A549 (cell line): ENCODE measurements at regions not wholly inside any gene's neighbourhood (a gene's known extent, or its start where the extent isn't known, plus 50 kb on each side); places are given as distances from the start of the nearest gene placed in this dataset.

ENCODE experiments used
- BHLHE40 ChIP-seq: IDR thresholded peaks from 2 replicates; pipeline ENCODE4 v1.6.1; 2012; ENCODE audit warnings: low read depth, low read length, inconsistent platforms
- CBX8 ChIP-seq: fragments of 200-600 bp; sonication (generic); IDR thresholded peaks from 2 replicates; pipeline ENCODE4 v1.6.1; 2016
- CEBPB ChIP-seq, 2 experiments: fragments of >200 bp in 1 of 2; sonication (Bioruptor Twin) in 1 of 2; formaldehyde crosslinking in 1 of 2; IDR thresholded peaks; 2 replicates each; pipeline ENCODE4 v1.6.1; 2012 to 2016
- CHD2 ChIP-seq: fragments of 150-350 bp; IDR thresholded peaks from 2 replicates; pipeline ENCODE4 v1.6.1; 2014; ENCODE audit warnings: low read length; ENCODE audit not compliant: partially characterized antibody
- CHD4 ChIP-seq: fragments of 200-600 bp; sonication (generic); IDR thresholded peaks from 2 replicates; pipeline ENCODE4 v1.6.1; 2016; ENCODE audit warnings: antibody characterized with exemption, mild to moderate bottlenecking, borderline replicate concordance
- EHF ChIP-seq: fragments of 250-450 bp; sonication (Bioruptor Pico); IDR thresholded peaks from 2 replicates; pipeline ENCODE4 v1.5.0; 2020; ENCODE audit warnings: mild to moderate bottlenecking
- EHMT2 ChIP-seq: fragments of 200-600 bp; sonication (generic); IDR thresholded peaks from 2 replicates; pipeline ENCODE4 v1.6.1; 2016; ENCODE audit warnings: antibody characterized with exemption, low read depth, mild to moderate bottlenecking, moderate library complexity
- EP300 ChIP-seq, 2 experiments: fragments of >200 bp; sonication (Bioruptor Twin); formaldehyde crosslinking; IDR thresholded peaks; 2 replicates in 1 of 2; 3 replicates in 1 of 2; pipeline ENCODE4 v1.6.1; 2016 to 2017
- FOSB ChIP-seq: fragments of 250-450 bp; sonication (Bioruptor Pico); IDR thresholded peaks from 2 replicates; pipeline ENCODE4 v1.5.0; 2020; ENCODE audit warnings: mild to moderate bottlenecking, moderate library complexity
- FOSL2 ChIP-seq, 2 experiments: fragments of 450-650 bp in 1 of 2; fragments of >200 bp in 1 of 2; sonication (Bioruptor Twin) in 1 of 2; formaldehyde crosslinking; IDR thresholded peaks; 2 replicates each; pipeline versions ENCODE4 v1.5.0 to v1.6.1; 2016 to 2020; ENCODE audit warnings: mild to moderate bottlenecking in 1 of 2, moderate library complexity in 1 of 2
- FOXS1 ChIP-seq: fragments of 250-450 bp; sonication (Bioruptor Pico); IDR thresholded peaks from 2 replicates; pipeline ENCODE4 v1.5.0; 2020; ENCODE audit warnings: mild to moderate bottlenecking, moderate library complexity
- GATA3 ChIP-seq: IDR thresholded peaks from 2 replicates; pipeline ENCODE4 v1.6.1; 2012; ENCODE audit warnings: borderline replicate concordance
- HEYL ChIP-seq: fragments of 250-450 bp; sonication (Bioruptor Pico); IDR thresholded peaks from 2 replicates; pipeline ENCODE4 v1.8.0; 2021; ENCODE audit warnings: mild to moderate bottlenecking, moderate library complexity
- HOXA7 ChIP-seq: fragments of 250-450 bp; sonication (Bioruptor Pico); IDR thresholded peaks from 2 replicates; pipeline ENCODE4 v1.5.0; 2020; ENCODE audit warnings: mild to moderate bottlenecking, moderate library complexity
- HOXB13 ChIP-seq: fragments of 250-450 bp; sonication (Bioruptor Pico); IDR thresholded peaks from 2 replicates; pipeline ENCODE4 v1.5.0; 2020; ENCODE audit warnings: low read depth, mild to moderate bottlenecking, moderate library complexity
- HOXB5 ChIP-seq: fragments of 250-450 bp; sonication (Bioruptor Pico); IDR thresholded peaks from 2 replicates; pipeline ENCODE4 v1.5.0; 2020; ENCODE audit warnings: mild to moderate bottlenecking, moderate library complexity
- JUN ChIP-seq, 2 experiments: fragments of >200 bp; sonication (Bioruptor Twin); formaldehyde crosslinking; IDR thresholded peaks; 2 replicates in 1 of 2; 3 replicates in 1 of 2; pipeline ENCODE4 v1.6.1; 2016 to 2017
- JUNB ChIP-seq: fragments of >200 bp; sonication (Bioruptor Twin); formaldehyde crosslinking; IDR thresholded peaks from 2 replicates; pipeline ENCODE4 v1.6.1; 2016
- KDM1A ChIP-seq: fragments of 200-600 bp; sonication (generic); IDR thresholded peaks from 2 replicates; pipeline ENCODE4 v1.6.1; 2016; ENCODE audit warnings: low read depth, mild to moderate bottlenecking
- KDM5A ChIP-seq: fragments of 200-600 bp; sonication (generic); IDR thresholded peaks from 2 replicates; pipeline ENCODE4 v1.6.1; 2016; ENCODE audit warnings: antibody characterized with exemption, mild to moderate bottlenecking
- MAZ ChIP-seq: fragments of 150-350 bp; IDR thresholded peaks from 2 replicates; pipeline ENCODE4 v1.6.1; 2014; ENCODE audit warnings: antibody characterized with exemption, low read depth, low read length, borderline replicate concordance
- NFE2L2 ChIP-seq: fragments of 150-350 bp; conservative IDR thresholded peaks from 2 replicates; pipeline ENCODE4 v1.6.1; 2014; ENCODE audit warnings: low read length
- NPAS2 ChIP-seq: fragments of 250-450 bp; sonication (Bioruptor Pico); IDR thresholded peaks from 2 replicates; pipeline ENCODE4 v1.8.0; 2022; ENCODE audit warnings: mild to moderate bottlenecking, moderate library complexity, borderline replicate concordance
- NR3C1 ChIP-seq: fragments of >200 bp; sonication (Bioruptor Twin); formaldehyde crosslinking; IDR thresholded peaks from 3 replicates; pipeline ENCODE4 v1.6.1; 2017
- PHF8 ChIP-seq: fragments of 200-600 bp; sonication (generic); IDR thresholded peaks from 2 replicates; pipeline ENCODE4 v1.6.1; 2016; ENCODE audit warnings: low read depth, mild to moderate bottlenecking, antibody characterized with exemption, moderate library complexity, borderline replicate concordance
- RAD21 ChIP-seq, 2 experiments: fragments of >200 bp in 1 of 2; sonication (Bioruptor Twin) in 1 of 2; formaldehyde crosslinking in 1 of 2; IDR thresholded peaks in 1 of 2; conservative IDR thresholded peaks in 1 of 2; 2 replicates in 1 of 2; 3 replicates in 1 of 2; pipeline ENCODE4 v1.6.1; 2012 to 2018; ENCODE audit warnings: inconsistent platforms in 1 of 2
- ZNF302 ChIP-seq: fragments of 250-450 bp; sonication (Bioruptor Pico); IDR thresholded peaks from 2 replicates; pipeline ENCODE4 v1.9.0; 2021; ENCODE audit warnings: inconsistent platforms, mild to moderate bottlenecking, moderate library complexity
- TF ChIP-seq, protein P1 (sequence below): fragments of 450-650 bp; IDR thresholded peaks from 2 replicates; pipeline ENCODE4 v1.6.1; 2014; ENCODE audit warnings: antibody characterized with exemption
- TF ChIP-seq, protein P2 (sequence below): fragments of >200 bp; sonication (Bioruptor Twin); formaldehyde crosslinking; IDR thresholded peaks from 3 replicates; pipeline ENCODE4 v1.5.1; 2016
- TF ChIP-seq, protein P3 (sequence below): fragments of 250-450 bp; sonication (Bioruptor Pico); IDR thresholded peaks from 2 replicates; pipeline ENCODE4 v1.5.0; 2021; ENCODE audit warnings: mild to moderate bottlenecking, moderate library complexity, borderline replicate concordance
- TF ChIP-seq, protein P4 (sequence below): fragments of 150-350 bp; IDR thresholded peaks from 2 replicates; pipeline ENCODE4 v1.6.1; 2014; ENCODE audit warnings: low read depth, mild to moderate bottlenecking, low read length
- TF ChIP-seq, protein P5 (sequence below): fragments of 200-600 bp; sonication (generic); IDR thresholded peaks from 2 replicates; pipeline ENCODE4 v1.6.1; 2016; ENCODE audit warnings: antibody characterized with exemption, mild to moderate bottlenecking, moderate library complexity

DNA sequence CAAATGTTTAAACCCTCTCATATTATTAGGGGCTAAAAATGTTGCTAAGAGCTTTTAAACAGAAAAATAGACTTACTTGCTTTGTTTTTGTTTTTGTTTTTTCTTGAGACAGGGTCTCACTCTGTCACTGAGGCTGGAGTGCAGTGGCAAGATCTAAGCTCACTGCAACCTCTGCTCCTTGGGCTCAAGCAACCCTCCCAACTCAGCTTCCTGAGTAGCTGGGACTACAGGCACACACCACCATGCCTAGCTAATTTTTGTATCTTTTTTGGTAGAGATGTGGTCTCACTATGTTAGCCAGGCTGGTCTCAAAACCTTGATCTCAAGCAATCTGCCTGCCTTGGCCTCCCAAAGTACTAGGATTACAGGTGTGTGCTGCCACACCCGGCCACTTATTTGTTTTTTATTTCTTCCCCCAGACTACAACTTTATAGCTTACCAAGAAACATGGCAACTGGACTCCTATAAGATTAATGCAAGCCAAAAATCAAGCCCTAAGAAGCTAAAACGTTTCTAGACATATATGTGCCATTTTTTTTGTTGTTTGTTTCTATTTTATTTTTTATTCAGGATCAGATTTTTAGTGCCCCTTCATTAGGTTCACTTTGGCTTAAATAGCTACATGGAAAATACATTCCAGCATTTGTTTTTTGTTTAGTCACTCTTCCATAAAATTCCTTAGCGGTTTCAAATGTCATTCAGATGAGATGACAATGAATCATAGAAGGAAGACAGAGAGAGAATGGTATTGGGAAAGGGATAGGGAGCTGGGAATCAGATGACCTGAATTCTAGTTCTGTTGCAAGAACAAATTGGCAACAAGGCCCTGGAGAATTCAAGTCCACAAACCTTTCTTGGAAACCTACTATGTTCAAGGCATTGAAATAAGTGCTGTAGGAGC is 163.4 kb upstream of the MKLN1 start (continued):
- TF ChIP-seq, protein P1, sequence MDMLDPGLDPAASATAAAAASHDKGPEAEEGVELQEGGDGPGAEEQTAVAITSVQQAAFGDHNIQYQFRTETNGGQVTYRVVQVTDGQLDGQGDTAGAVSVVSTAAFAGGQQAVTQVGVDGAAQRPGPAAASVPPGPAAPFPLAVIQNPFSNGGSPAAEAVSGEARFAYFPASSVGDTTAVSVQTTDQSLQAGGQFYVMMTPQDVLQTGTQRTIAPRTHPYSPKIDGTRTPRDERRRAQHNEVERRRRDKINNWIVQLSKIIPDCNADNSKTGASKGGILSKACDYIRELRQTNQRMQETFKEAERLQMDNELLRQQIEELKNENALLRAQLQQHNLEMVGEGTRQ: 0 out of 2 replicates have a peak, but pooled peaks have one; percentile 35
- no peak for TF ChIP-seq FOSB (CRISPR knock-in tag)
- TF ChIP-seq FOXS1 (CRISPR knock-in tag): peak; percentile 30; the same call in 1 of the 2 replicates
- TF ChIP-seq, protein P2, sequence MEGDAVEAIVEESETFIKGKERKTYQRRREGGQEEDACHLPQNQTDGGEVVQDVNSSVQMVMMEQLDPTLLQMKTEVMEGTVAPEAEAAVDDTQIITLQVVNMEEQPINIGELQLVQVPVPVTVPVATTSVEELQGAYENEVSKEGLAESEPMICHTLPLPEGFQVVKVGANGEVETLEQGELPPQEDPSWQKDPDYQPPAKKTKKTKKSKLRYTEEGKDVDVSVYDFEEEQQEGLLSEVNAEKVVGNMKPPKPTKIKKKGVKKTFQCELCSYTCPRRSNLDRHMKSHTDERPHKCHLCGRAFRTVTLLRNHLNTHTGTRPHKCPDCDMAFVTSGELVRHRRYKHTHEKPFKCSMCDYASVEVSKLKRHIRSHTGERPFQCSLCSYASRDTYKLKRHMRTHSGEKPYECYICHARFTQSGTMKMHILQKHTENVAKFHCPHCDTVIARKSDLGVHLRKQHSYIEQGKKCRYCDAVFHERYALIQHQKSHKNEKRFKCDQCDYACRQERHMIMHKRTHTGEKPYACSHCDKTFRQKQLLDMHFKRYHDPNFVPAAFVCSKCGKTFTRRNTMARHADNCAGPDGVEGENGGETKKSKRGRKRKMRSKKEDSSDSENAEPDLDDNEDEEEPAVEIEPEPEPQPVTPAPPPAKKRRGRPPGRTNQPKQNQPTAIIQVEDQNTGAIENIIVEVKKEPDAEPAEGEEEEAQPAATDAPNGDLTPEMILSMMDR: no peak
- TF ChIP-seq CHD4: no peak
- TF ChIP-seq JUNB: peak; percentile 94
- 0 out of 2 replicates have a peak, but pooled peaks have one; percentile 40 for TF ChIP-seq HEYL (CRISPR knock-in tag)
- TF ChIP-seq EP300 (IDR thresholded peaks at IDR 0.05): peak; percentile 83 to 86; a peak in 3 of 5 replicates
- TF ChIP-seq, protein P3, sequence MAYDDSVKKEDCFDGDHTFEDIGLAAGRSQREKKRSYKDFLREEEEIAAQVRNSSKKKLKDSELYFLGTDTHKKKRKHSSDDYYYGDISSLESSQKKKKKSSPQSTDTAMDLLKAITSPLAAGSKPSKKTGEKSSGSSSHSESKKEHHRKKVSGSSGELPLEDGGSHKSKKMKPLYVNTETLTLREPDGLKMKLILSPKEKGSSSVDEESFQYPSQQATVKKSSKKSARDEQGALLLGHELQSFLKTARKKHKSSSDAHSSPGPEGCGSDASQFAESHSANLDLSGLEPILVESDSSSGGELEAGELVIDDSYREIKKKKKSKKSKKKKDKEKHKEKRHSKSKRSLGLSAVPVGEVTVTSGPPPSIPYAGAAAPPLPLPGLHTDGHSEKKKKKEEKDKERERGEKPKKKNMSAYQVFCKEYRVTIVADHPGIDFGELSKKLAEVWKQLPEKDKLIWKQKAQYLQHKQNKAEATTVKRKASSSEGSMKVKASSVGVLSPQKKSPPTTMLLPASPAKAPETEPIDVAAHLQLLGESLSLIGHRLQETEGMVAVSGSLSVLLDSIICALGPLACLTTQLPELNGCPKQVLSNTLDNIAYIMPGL: no peak
- TF ChIP-seq JUN (IDR thresholded peaks at IDR 0.05): peak; percentile 87 to 93; a peak in 4 of 5 replicates
- no peak for TF ChIP-seq NR3C1
- no peak for TF ChIP-seq KDM1A
- TF ChIP-seq EHF (CRISPR knock-in tag): 0 out of 2 replicates have a peak, but pooled peaks have one; percentile 12
- no peak for TF ChIP-seq BHLHE40
- TF ChIP-seq RAD21 (conservative IDR thresholded peaks at IDR 0.05 in 1 of 2, IDR thresholded peaks at IDR 0.05 in 1 of 2): peak in 1 of 2 experiments; percentile 32; a peak in 3 of 5 replicates
- peak; percentile 87; the same call in 1 of the 2 replicates for TF ChIP-seq GATA3
- peak; percentile 64; the same call in 1 of the 2 replicates for TF ChIP-seq HOXB13 (CRISPR knock-in tag)
- no peak for TF ChIP-seq PHF8
- TF ChIP-seq EHMT2: no peak
- TF ChIP-seq CBX8: no peak
- TF ChIP-seq CHD2: no peak
- peak; percentile 83 for TF ChIP-seq HOXB5 (CRISPR knock-in tag)
- TF ChIP-seq MAZ: no peak
- TF ChIP-seq, protein P4, sequence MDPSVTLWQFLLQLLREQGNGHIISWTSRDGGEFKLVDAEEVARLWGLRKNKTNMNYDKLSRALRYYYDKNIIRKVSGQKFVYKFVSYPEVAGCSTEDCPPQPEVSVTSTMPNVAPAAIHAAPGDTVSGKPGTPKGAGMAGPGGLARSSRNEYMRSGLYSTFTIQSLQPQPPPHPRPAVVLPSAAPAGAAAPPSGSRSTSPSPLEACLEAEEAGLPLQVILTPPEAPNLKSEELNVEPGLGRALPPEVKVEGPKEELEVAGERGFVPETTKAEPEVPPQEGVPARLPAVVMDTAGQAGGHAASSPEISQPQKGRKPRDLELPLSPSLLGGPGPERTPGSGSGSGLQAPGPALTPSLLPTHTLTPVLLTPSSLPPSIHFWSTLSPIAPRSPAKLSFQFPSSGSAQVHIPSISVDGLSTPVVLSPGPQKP: no peak
- TF ChIP-seq KDM5A: no peak
- TF ChIP-seq NPAS2 (CRISPR knock-in tag): no peak
- peak; percentile 71 for TF ChIP-seq NFE2L2
- peak; percentile 56; the same call in 1 of the 2 replicates for TF ChIP-seq HOXA7 (CRISPR knock-in tag)
- 0 out of 2 replicates have a peak, but pooled peaks have one; percentile 39 for TF ChIP-seq ZNF302 (CRISPR knock-in tag)
- TF ChIP-seq FOSL2 (IDR thresholded peaks at IDR 0.05): peak; percentile 94
- peak; percentile 99 for TF ChIP-seq FOSL2 (CRISPR knock-in tag; IDR thresholded peaks at IDR 0.05)
- TF ChIP-seq, protein P5, sequence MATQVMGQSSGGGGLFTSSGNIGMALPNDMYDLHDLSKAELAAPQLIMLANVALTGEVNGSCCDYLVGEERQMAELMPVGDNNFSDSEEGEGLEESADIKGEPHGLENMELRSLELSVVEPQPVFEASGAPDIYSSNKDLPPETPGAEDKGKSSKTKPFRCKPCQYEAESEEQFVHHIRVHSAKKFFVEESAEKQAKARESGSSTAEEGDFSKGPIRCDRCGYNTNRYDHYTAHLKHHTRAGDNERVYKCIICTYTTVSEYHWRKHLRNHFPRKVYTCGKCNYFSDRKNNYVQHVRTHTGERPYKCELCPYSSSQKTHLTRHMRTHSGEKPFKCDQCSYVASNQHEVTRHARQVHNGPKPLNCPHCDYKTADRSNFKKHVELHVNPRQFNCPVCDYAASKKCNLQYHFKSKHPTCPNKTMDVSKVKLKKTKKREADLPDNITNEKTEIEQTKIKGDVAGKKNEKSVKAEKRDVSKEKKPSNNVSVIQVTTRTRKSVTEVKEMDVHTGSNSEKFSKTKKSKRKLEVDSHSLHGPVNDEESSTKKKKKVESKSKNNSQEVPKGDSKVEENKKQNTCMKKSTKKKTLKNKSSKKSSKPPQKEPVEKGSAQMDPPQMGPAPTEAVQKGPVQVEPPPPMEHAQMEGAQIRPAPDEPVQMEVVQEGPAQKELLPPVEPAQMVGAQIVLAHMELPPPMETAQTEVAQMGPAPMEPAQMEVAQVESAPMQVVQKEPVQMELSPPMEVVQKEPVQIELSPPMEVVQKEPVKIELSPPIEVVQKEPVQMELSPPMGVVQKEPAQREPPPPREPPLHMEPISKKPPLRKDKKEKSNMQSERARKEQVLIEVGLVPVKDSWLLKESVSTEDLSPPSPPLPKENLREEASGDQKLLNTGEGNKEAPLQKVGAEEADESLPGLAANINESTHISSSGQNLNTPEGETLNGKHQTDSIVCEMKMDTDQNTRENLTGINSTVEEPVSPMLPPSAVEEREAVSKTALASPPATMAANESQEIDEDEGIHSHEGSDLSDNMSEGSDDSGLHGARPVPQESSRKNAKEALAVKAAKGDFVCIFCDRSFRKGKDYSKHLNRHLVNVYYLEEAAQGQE: no peak
- peak; percentile 97 to 98 for TF ChIP-seq CEBPB (IDR thresholded peaks at IDR 0.05)
